DMS114 treated with DMSO at 0.1 percent for 48 hours (cell line): ENCODE measurements at regions not wholly inside any gene's neighbourhood (a gene's known extent, or its start where the extent isn't known, plus 50 kb on each side); places are given as distances from the start of the nearest gene placed in this dataset.

Source experiments
- DNase-seq: peaks from one replicate; lab custom pipeline; 2025; ENCODE audit not compliant: unreplicated experiment; lab: John Stamatoyannopoulos, UW

DNA sequence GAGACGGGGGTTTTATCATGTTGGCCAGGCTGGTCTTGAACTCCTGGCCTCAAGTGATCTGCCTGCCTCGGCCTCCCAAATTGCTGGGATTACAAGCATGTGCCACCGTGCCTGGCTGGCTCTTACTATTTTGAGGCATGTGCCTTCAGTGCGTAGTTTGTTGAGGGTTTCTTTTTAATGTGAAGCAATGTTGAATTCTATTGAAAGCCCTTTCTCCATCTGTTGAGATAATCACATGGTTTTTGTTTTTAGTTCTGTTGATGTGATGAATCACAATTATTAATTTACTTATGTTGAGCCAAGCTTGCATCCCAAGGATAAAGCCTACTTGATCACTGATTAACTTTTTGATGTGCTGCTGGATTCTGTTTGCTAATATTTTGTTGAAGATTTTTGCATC lies 290.9 kb downstream of the KCNRG start:
- no peak for DNase-seq

DNA sequence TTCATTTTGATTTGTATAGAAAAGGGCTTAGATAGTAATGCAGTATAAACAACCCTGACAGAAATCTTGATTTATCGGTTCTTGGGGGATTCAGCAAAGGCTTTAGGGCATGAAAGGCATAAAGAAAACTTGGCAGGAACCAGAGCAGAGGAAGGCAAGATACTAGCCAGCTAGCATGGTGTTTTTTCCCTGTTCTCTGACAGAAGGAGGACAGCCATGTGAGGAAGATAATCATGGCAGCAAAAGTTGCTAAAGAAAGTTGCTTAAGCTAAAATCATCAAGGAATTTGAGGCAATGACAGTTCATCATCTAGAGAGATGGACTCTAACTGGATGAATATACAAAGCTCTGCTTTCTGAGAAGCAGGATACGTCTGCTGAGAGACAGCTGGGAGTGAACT lies 294.1 kb downstream of the KCNRG start:
- no peak for DNase-seq

DNA sequence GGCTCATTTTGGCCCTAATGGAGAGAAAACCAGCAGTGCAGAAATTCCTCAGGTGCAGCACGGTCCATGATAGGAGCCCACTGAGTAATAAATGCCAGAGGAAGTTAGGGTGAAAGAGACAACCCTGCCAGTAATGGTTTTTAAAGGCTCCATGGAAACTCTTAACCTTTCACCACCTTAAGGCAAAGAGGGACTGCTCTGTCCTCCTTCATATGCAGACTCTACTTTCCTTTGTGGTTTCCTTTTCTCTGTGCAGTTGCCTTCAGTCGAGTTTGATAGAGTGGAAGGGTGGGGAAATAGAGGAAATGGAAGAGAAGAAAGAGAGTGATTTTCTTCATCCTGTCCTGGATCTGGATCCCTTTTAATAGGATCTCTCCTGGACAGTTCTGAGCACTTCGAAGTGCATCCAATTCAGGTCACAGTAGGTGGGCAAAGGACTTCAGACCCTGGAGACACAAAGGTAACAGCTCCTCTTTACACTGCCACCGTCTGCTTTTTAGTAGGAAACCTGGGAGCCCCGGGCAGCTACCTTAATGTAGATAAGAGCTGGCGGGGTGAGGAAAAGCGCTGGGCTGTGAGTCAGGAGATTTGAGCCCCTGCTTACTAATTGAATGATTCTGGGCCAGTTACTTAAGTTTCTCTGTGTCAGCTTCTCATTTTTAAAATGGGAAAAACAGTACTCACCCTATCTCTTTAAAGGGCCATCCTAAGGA lies 294.8 kb downstream of the KCNRG start:
- DNase-seq, result no peak

DNA sequence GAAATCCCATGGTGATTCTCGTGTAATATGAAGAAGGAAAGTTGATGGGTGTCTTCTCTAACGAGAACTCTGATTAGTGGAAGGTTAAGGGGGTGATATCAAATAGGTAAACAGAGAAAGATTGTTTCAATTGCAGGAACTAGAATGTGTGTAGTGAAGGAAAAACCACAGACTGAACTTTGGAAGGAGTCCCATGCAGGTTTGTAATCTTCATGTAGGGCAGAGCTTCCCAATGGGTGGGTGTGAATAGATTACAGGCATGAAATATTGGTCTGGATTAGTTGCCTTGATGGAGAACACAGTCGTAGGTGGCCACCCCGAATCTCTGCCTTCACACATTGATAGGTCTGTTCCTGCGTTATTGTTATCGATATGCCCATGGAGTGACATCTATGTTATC lies 295.5 kb downstream of the KCNRG start:
- DNase-seq, result no peak

DNA sequence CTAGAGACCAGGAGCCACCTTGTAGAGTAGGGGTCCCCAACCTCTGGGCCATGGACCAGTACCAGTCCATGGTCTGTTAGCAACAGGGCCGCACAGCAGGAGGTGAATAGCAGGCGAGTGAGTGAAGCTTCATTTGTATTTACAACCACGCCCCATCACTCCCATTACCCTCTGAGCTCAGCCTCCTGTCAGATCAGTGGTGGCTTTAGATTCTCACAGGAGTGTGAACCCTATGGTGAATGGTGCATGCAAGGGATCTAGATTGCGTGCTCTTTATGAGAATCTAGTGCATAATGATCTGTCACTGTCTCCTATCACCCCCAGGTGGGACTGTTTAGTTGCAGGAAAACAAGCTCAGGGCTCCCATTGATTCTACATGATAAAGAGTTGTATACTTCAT lies 303.6 kb downstream of the KCNRG start:
- no peak for DNase-seq

DNA sequence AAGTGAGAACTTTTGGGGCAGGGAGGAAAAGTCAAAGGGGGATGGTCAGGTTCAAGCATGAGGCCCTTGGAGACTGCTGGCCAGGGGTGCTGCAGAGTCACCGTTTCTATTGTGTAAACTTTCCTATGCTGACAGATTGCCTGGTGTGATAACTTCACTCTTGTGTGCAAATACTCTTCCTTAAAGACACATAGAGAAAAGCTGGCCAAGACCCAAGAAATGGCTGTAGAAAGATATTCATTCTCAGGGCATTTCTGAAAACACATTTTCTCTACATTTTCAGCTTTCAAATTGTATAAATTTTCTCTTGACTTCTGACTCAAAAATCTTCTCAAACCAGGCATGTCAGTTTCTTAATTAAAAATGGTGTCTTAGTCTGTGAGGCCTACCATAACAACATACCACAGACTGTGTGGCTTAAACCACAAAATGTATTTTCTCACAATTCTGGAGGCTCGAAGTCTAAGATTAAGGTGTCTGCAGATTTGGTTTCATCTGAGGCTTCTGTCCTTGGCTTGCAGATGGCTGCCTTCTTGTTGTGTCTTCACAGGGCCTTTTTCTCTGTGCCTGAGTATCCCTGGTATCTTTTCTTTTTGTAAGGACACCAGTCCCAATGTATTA lies 304.5 kb downstream of the KCNRG start:
- no peak for DNase-seq

DNA sequence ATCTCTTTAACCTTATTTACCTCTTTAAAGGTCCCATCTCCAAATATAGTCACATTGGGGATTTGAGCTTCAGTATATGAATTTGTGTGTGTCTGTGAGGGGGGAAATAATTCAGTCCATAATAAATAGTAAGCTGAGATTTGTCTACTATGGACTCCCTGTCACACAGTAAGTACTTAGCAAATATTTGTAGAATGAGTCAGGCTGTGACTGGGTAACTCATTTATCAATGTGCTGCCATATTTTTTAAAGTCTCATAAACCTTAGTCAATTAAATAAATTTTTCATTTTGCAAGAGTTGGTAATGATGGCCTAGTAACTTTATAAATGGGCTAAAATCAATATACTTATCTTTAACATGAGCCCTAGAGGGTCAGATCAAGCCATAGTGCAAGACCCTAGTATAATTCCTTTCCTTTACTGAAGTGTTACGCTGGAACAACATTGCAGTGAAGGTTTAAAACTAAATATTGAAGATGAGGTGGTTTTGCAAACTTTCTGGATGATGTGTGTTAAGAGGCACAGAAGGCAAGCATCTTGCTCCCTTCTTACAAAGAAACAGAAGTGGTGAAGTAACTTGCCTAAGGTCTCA lies 305.1 kb downstream of the KCNRG start:
- no peak for DNase-seq

DNA sequence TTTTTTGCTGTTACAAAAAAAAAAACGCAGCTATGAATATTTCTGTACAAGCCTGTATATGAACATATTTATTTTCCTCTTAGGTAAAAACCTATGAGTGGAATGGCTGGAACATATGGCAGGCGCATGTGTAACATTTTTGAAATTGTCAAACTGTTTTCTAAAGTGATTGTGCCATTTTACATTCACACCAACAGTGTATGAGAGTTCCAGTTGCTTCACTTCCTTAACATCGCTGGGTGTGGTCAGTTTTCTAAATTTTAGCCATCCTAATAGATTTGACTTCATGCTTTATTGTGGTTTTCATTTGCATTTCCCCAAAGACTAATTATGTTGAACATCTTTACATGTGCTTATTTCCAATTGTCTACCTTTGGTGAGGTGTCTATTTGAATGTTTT lies 306.8 kb downstream of the KCNRG start:
- no peak for DNase-seq

DNA sequence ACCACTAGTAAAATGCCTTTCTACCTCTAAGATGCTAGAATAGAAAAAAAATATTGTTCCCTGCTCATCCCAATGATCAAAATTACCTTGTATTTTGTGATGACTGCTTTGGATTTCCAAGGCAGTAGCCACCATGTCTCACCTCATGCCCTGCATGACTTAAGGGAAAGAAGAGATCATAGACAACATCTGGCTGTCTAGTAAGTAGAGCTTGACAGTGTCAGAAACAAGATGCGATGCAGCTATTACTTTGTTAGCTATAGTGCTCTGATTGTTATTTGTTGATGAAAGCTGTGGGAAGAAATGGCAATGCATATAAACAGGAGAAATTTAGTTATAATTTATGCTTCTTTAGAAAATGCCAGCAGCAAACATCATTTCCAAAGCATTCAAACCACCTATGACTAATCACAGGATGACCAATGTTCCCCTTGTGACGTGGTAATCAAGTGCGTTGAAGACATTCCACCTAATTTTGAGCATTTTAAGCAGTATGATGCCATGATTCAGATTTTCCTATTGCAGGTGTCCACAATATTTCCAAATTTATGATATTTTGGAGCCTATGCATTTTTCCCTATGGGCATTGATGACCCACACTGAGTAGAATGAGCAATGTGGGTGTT lies 308.3 kb downstream of the KCNRG start:
- DNase-seq, result no peak

DNA sequence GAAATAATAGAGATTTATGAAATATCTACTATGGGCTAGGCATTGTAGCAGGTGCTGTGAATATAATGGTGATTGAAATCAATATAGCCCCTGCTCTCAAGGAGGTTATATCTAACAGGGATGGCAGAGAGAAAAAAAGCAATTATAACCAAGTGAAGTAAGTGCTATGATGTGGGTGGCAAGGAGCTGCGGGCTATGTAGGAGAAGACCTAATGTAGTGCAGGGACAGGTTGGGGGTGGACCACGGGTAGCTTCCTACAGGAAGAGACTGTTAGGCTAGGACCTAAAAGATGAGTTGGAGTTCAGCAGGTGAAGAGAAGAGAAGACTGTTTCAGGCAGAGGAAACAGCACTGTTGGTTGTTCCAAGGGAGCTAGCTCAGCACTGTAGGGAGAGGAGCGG lies 311.0 kb downstream of the KCNRG start:
- no peak for DNase-seq

DNA sequence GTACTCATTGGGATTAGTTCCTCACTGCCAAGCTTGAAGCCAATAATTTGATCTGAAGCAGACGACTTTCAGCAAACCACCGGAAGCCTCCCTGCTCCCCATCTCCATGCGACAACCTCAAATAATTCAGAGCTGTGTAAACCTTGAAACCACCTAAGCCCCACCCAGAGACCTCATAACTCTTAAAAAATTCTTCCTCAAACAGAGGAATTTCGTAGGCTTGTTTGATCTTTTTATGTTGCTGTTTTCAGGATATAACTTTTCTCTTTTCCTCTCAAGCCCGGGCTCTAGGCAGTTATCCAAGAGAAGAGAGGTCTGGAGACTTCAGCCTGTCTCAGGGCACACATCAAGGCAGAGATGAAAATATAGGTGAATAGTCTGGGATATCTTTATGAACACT lies 311.6 kb downstream of the KCNRG start:
- DNase-seq, result no peak

DNA sequence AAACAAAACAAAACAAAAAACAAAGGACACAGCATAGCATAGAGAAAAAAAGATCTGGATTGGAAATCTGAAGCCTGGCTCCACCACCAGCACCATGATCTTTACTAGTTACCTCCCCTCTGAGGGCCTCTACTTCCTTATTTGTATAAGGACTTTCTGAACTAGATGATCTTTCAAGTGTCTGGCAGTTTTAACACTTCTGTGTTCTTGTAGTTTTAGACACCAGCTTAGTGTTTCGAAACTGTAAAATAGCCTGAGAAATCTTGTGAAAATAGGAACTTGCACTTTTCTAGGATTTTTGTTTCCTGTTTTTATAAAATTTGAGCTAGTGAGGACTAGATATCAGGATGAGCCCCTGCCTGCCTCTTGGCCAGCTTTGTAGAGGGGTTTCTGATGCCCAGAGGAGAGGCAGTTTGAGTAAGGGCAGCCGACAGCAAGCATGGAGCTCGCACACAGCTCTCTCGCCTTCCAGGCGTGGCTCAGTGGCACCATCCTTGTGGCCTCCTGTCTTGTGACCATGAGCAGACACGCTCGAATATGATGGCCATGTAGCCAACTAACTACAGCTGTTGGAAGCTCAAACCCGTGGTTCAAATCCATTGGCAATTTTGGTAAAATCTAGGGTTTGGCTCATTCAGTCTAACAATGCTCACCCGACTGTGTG lies 319.0 kb downstream of the KCNRG start:
- no peak for DNase-seq

DNA sequence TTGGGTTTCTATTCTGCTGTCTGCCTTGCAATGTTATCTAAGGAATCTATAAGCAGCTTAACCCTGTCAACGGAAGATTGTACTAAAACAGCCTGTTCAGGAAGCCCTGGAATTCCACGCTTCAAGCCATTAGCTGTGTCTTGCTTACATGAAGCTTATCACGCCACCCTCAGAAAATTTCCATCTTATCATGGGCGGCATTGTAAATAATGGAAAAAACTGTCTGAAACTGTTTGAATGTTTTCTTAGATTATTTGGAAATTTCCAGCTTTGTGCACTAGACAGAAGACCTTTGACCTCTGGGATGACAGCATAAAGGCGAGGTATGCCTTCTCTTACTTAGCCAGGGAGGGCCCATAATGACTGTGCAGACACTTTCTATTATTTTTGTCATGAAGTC lies 319.7 kb downstream of the KCNRG start:
- no peak for DNase-seq

DNA sequence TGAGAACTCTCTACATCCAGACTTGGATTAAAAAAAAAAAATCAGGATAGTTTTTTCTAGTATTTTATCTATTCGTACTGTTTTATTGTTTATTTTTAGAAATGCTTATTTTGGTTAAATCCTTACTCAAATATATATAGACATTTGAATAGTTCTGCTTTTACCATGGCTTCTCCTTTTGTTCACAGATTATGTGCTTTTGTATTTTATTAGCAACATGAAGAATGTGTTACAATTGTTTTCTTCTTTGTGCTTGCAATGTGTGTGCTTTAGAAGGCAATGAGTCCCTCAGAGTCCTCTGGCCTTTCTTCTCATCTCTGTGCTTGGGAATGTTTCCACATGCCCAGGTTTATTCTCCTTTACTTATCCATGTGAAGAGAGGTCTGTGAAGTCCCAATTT lies 324.0 kb downstream of the KCNRG start:
- DNase-seq, result no peak

DNA sequence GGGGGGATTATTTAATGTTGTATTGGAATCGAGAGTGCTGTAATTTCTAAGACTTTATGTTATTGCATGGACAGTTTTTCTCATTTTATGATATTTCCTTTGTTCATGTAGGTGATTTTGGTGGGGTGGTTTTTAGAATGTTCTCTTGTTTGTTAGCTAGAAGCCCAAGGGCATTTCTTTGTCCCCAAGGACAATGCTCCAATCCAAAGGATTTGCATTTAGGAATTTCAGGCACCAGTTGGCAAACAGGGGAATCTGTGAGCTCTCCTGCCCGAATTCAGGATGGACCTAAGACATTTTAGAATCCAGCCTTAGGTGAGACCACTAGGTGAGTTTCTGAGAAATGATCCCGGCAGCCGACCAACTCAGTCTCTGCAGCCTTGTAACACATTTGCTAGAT lies 324.9 kb downstream of the KCNRG start:
- DNase-seq, result no peak

DNA sequence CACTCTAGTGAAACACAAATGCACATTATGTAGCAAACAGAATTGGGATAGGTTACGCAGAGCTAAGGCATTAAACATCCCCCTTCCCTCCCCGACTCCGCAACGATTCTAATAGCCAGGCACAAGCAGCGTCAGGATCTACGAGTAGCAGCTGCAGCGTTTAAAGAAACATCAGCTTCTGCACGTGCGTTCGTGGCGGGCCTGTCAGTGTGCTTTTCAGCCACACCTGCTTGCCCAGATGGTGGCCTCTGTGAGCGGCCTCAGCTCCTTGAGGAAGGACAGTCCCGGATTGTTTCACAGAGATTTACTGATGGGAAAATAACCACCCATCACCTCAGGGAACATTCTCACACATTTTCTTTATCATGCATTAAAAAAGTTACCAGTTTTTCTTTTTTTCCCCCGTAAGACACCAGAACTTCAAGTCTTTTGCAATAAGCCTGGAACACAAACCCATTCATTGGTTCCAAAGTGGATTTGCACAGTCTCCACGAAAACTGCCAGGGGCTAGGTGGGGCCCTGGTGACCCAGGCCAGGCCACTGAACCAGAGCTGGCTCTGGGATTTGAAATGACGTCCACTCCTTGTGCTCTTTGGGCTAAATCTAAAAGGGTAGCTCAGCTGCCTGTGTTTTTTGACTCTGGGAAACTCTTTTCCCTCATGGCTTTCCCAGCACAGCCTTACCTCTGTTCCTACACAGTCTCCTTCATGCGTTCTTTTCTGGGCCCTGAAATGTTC lies 325.5 kb downstream of the KCNRG start:
- DNase-seq, result no peak

DNA sequence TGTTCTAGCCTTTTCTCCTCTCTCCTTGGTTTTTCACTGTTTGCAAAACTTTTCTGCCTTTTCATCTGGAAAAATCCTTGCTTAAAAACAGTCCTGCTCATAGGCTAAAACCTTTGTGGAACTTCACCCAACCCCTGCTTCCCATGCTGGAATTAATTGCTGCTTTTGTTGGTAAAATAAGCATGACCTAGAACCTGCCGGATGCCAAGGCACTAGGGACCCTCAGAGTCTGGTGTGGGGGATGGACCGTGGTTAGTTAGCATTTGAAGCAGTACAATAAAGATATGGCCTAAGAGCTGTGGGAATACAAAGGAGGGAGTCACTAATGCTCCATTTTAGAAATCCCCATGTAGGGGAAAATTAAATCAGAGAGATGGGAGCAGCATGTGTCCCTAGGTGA lies 326.3 kb downstream of the KCNRG start:
- no peak for DNase-seq

DNA sequence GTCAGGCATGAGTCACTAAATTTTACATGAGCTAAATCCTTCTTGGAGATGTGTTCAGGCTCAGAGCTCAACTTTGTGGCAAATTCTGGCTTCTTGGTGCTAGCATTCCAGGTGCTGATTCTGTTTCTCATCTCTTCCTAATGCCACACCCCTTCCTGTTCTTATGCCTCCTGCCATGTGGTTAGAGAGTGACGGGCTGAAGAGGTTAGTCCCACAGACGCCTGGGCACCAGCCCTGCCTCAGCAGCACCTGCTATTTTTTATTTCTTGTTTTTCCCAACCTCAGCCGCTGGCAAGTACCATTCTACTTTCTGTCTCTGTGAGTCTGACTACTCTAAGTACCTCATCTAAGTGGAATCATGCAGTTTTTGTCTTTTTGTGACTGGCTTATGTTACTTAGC lies 329.5 kb downstream of the KCNRG start:
- DNase-seq, result no peak

DNA sequence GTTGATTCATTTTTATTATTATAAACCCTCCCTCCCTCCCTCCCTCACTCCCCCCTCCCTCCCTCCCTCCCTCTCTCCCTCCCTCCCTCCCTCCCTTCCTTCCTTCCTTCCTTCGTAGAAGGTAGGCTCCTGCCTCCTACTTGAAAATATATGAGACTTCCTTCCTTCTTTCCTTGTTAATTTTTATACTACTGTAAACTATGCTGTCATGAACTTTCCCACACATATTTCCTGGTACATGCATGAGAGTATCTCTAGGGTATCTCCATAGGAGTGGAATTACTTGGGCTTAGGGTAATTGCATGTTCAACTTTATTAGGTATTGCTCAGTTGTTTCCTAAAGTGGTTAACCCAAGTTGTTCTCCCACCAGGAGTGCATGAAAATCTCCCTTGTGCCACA lies 330.6 kb downstream of the KCNRG start:
- DNase-seq, result no peak

DNA sequence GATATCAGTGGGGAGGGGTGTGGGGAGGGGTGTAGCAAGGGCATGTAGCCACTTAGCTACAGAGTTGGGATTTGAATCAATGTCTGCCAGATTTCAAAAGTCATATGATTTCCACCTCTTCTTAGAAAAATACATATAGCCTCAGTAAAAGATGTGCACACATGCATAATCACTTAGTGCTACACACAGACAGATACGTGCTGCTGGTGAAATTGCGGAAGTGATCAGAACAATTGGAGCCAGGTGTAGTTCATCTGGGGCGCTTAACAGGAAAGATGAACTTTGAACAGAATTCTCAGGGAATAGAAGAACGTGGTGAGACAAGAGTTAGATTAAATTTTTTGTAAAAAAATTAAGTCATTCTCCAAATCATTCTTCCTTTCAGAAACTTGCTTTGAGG lies 333.1 kb downstream of the KCNRG start:
- DNase-seq, result no peak
